IMR-90 (cell line): ENCODE measurements at regions not wholly inside any gene's neighbourhood (a gene's known extent, or its start where the extent isn't known, plus 50 kb on each side); places are given as distances from the start of the nearest gene placed in this dataset.

Experiments used
- ATAC-seq: fragments of 200-7000 bp; cut with Tn5 transposase; 2 replicates; pipeline ENCODE4 v1.9.1; 2020; ENCODE audit warnings: low read depth, mild to moderate bottlenecking, moderate library complexity
- BruUV-seq: library from RNA; stranded (reverse); fragments of 400-500 nt; replicated peaks from 2 replicates; lab custom pipeline; 2021; lab: Mats Ljungman, UMichigan
- CTCF ChIA-PET: fragments of 300-600 bp; formaldehyde crosslinking; extraction: SDS; loops from one replicate; lab custom pipeline; 2021; ENCODE audit warnings: antibody characterized with exemption; lab: Yijun Ruan, JAX
- POLR2A ChIA-PET: fragments of 300-600 bp; sonication (Branson Sonifier 250); formaldehyde crosslinking; loops from one replicate; lab custom pipeline; 2022; ENCODE audit warnings: antibody characterized with exemption; ENCODE audit not compliant: unreplicated experiment; lab: Charles Lee
- DNase-seq: peaks from one replicate; pipeline ENCODE4 v3.0.0; 2013
- H2AFZ ChIP-seq: replicated peaks from 2 replicates; pipeline ENCODE3; 2013; ENCODE audit warnings: low read length, mild to moderate bottlenecking; ENCODE audit not compliant: poor library complexity
- H2AK5ac ChIP-seq: 2 replicates; pipeline ENCODE4 v1.6.1; 2013; ENCODE audit warnings: low read depth, low read length, inconsistent platforms
- H2AK9ac ChIP-seq: replicated peaks from 2 replicates; pipeline ENCODE3; 2013; ENCODE audit warnings: mild to moderate bottlenecking, low read depth, low read length, moderate library complexity; ENCODE audit not compliant: poor library complexity
- H2BK120ac ChIP-seq: 2 replicates; pipeline ENCODE4 v1.6.1; 2013; ENCODE audit warnings: low read depth, low read length, inconsistent platforms
- H2BK15ac ChIP-seq: 3 replicates; pipeline ENCODE4 v1.6.1; 2013; ENCODE audit warnings: low read depth, low read length, inconsistent platforms
- H2BK20ac ChIP-seq: 2 replicates; pipeline ENCODE4 v1.6.1; 2013; ENCODE audit warnings: low read depth, mild to moderate bottlenecking, inconsistent platforms, low read length, moderate library complexity
- H2BK5ac ChIP-seq: 2 replicates; pipeline ENCODE4 v1.6.1; 2013; ENCODE audit warnings: mild to moderate bottlenecking, low read depth, low read length, inconsistent platforms; ENCODE audit not compliant: poor library complexity, severe bottlenecking
- H3K14ac ChIP-seq: replicated peaks from 2 replicates; pipeline ENCODE4 v1.6.1; 2013; ENCODE audit warnings: low read depth, low read length, inconsistent platforms
- H3K18ac ChIP-seq: 2 replicates; pipeline ENCODE4 v1.6.1; 2013; ENCODE audit warnings: low read depth, low read length, control low read depth
- H3K23ac ChIP-seq: 2 replicates; pipeline ENCODE4 v1.6.1; 2013; ENCODE audit warnings: low read depth, low read length, inconsistent platforms
- H3K27ac ChIP-seq: 2 replicates; pipeline ENCODE4 v1.5.1; 2013; ENCODE audit warnings: mild to moderate bottlenecking, control low read depth, low read length; ENCODE audit not compliant: insufficient read depth
- H3K27me3 ChIP-seq: 2 replicates; pipeline ENCODE4 v1.6.1; 2013; ENCODE audit warnings: low read length; ENCODE audit not compliant: control insufficient read depth, insufficient read depth
- H3K36me3 ChIP-seq: 2 replicates; pipeline ENCODE4 v1.6.1; 2013; ENCODE audit warnings: low read length, mixed read lengths; ENCODE audit not compliant: control insufficient read depth, insufficient read depth
- H3K4ac ChIP-seq: 2 replicates; pipeline ENCODE4 v1.6.1; 2013; ENCODE audit warnings: low read depth, low read length, inconsistent platforms
- H3K4me1 ChIP-seq: 2 replicates; pipeline ENCODE4 v1.6.1; 2013; ENCODE audit warnings: low read length, mixed read lengths; ENCODE audit not compliant: control insufficient read depth, insufficient read depth
- H3K4me2 ChIP-seq: 2 replicates; pipeline ENCODE4 v1.6.1; 2013; ENCODE audit warnings: low read depth, mild to moderate bottlenecking, control low read depth, low read length, moderate library complexity
- H3K4me3 ChIP-seq: 2 replicates; pipeline ENCODE4 v1.5.1; 2013; ENCODE audit warnings: low read depth, mild to moderate bottlenecking, control low read depth, low read length, moderate library complexity; ENCODE audit not compliant: insufficient read depth
- H3K56ac ChIP-seq: 2 replicates; pipeline ENCODE4 v1.6.1; 2013; ENCODE audit warnings: low read length, inconsistent platforms; ENCODE audit not compliant: insufficient read depth; ENCODE audit errors: extremely low read depth
- H3K79me1 ChIP-seq, 2 experiments: 2 replicates each; pipeline ENCODE4 v1.6.1; 2013; ENCODE audit warnings: low read length in 2 of 2, inconsistent platforms in 1 of 2, low read depth in 1 of 2
- H3K9ac ChIP-seq: 2 replicates; pipeline ENCODE4 v1.6.1; 2013; ENCODE audit warnings: low read depth, low read length, control low read depth
- H3K9me1 ChIP-seq: 2 replicates; pipeline ENCODE4 v1.6.1; 2013; ENCODE audit warnings: low read length, inconsistent platforms; ENCODE audit not compliant: insufficient read depth
- H3K9me3 ChIP-seq: 2 replicates; pipeline ENCODE4 v1.6.1; 2013; ENCODE audit warnings: low read length; ENCODE audit not compliant: control insufficient read depth, insufficient read depth
- H4K20me1 ChIP-seq: 2 replicates; pipeline ENCODE4 v1.6.1; 2013; ENCODE audit warnings: low read length, inconsistent platforms; ENCODE audit not compliant: insufficient read depth
- H4K5ac ChIP-seq: 2 replicates; pipeline ENCODE4 v1.6.1; 2013; ENCODE audit warnings: mild to moderate bottlenecking, low read depth, low read length, control low read depth
- H4K8ac ChIP-seq, 2 experiments: 2 replicates each; pipeline ENCODE4 v1.6.1; 2013; ENCODE audit warnings: low read depth in 2 of 2, low read length in 2 of 2, control low read depth in 1 of 2, inconsistent platforms in 1 of 2
- H4K91ac ChIP-seq: 2 replicates; pipeline ENCODE4 v1.6.1; 2013; ENCODE audit warnings: low read depth, low read length, inconsistent platforms; ENCODE audit not compliant: insufficient read depth
- CHD1 ChIP-seq: IDR thresholded peaks from 2 replicates; pipeline ENCODE4 v1.6.1; 2012; ENCODE audit warnings: low read depth, low read length, improper control_type of control experiment
- MXI1 ChIP-seq: IDR thresholded peaks from 2 replicates; pipeline ENCODE4 v1.6.1; 2012; ENCODE audit warnings: low read depth, mild to moderate bottlenecking, low read length, moderate library complexity, borderline replicate concordance
- WGBS, 2 experiments: methylation state at CpG; one replicate each; pipeline versions ENCODE4 v1.1.5 to v1.1.7; 2013; ENCODE audit warnings: missing lambda C conversion rate in 2 of 2; ENCODE audit not compliant: insufficient read length in 1 of 2; ENCODE audit errors: extremely low coverage in 2 of 2; 5-methylcytosine and 5-hydroxymethylcytosine counted together
- dilution Hi-C: fragments of 300-500 bp; cut with HindIII; formaldehyde crosslinking; loops from one replicate; pipeline ENCODE4 v1.14.3; 2018; ENCODE audit warnings: low sequenced_read_pairs; ENCODE audit not compliant: unreplicated experiment
- in situ Hi-C: fragments of 300-500 bp; cut with MboI; formaldehyde crosslinking; loops from 3 replicates; pipeline ENCODE4 v1.14.3; 2019; ENCODE audit warnings: low sequenced_read_pairs, inconsistent platforms, mixed read lengths
- intact Hi-C: fragments of 100-400 bp; cut with micrococcal nuclease; formaldehyde crosslinking; loops from 2 replicates; pipeline ENCODE4 v1.10.0; 2022
- TF ChIP-seq, protein P1 (sequence below): conservative IDR thresholded peaks from 2 replicates; pipeline ENCODE4 v1.5.1; 2012; ENCODE audit warnings: mild to moderate bottlenecking, low read depth, low read length, improper control_type of control experiment

DNA sequence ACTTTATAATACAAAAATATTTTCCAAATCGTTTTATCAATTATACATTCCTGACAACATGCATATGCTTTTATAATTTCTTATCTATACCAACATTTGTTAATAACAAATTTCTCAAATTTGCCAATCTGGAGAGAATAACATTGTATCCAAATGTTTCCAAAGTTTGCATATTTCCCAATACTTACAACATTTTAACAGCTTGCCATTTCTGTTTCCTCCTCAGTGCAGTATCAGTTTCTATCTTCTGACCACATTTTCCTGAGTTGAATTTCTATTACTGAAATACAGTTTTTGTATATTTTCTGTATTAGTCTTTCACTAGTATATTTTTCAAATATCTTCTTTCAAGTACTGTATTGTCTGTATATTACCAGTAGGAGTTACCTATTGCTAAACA, 1594.3 kb downstream of the PLA2G4A start:
- 100% methylated on average over 1 of the region's 1 CpG; no CpG with 5 or more reads in 1 of the 2 experiments for WGBS, 2 experiments
- H4K91ac ChIP-seq, result no peak overlapping the region
- no peak overlapping the region for H2AK5ac ChIP-seq
- H3K79me1 ChIP-seq, result no peaks in the 10 kb centered on the region
- ChIA-PET POLR2A (no interaction called here), CTCF (interaction anchor here (0.7 kb wide), 1 partner anchor 711 kb away, joined by 3 read pairs; no protein-coding TSS in a partner anchor)
- DNase-seq (no peak), ATAC-seq (no peak)
- no peak overlapping the region for H2BK5ac ChIP-seq
- H3K14ac ChIP-seq, result no peak overlapping the region
- dilution Hi-C loops (no loop called here), intact Hi-C loops (no loop called here), in situ Hi-C loops (no loop called here)
- no peaks in the 10 kb centered on the region for H3K9me3 ChIP-seq
- no peak overlapping the region for H4K8ac ChIP-seq
- H2BK120ac ChIP-seq, result no peak overlapping the region
- no peaks in the 10 kb centered on the region for H3K9me1 ChIP-seq
- no peak for TF ChIP-seq CHD1
- TF ChIP-seq, protein P1, sequence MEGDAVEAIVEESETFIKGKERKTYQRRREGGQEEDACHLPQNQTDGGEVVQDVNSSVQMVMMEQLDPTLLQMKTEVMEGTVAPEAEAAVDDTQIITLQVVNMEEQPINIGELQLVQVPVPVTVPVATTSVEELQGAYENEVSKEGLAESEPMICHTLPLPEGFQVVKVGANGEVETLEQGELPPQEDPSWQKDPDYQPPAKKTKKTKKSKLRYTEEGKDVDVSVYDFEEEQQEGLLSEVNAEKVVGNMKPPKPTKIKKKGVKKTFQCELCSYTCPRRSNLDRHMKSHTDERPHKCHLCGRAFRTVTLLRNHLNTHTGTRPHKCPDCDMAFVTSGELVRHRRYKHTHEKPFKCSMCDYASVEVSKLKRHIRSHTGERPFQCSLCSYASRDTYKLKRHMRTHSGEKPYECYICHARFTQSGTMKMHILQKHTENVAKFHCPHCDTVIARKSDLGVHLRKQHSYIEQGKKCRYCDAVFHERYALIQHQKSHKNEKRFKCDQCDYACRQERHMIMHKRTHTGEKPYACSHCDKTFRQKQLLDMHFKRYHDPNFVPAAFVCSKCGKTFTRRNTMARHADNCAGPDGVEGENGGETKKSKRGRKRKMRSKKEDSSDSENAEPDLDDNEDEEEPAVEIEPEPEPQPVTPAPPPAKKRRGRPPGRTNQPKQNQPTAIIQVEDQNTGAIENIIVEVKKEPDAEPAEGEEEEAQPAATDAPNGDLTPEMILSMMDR, result no peak
- no peak for TF ChIP-seq MXI1
- H4K5ac ChIP-seq, result no peak overlapping the region
- H3K27ac ChIP-seq, result no peak overlapping the region
- H3K36me3 ChIP-seq, result no peaks in the 10 kb centered on the region
- H3K23ac ChIP-seq, result no peak overlapping the region
- H3K18ac ChIP-seq, result no peak overlapping the region
- no TSS peak for BruUV-seq
- no peak overlapping the region for H2AFZ ChIP-seq
- no peak overlapping the region for H2BK20ac ChIP-seq
- H2AK9ac ChIP-seq, result no peak overlapping the region
- H3K56ac ChIP-seq, result no peak overlapping the region
- no peak overlapping the region for H3K4me3 ChIP-seq
- no peak overlapping the region for H3K4me2 ChIP-seq
- no peak overlapping the region for H3K9ac ChIP-seq
- no peak overlapping the region for H3K4ac ChIP-seq
- no peaks in the 10 kb centered on the region for H3K27me3 ChIP-seq
- H3K4me1 ChIP-seq, result no peaks in the 10 kb centered on the region
- H4K20me1 ChIP-seq, result no peaks in the 10 kb centered on the region
- no peak overlapping the region for H2BK15ac ChIP-seq
